ENCODE measurements at regions not wholly inside any gene's neighbourhood (a gene's known extent, or its start where the extent isn't known, plus 50 kb on each side); places are given as distances from the start of the nearest gene placed in this dataset.

DNA sequence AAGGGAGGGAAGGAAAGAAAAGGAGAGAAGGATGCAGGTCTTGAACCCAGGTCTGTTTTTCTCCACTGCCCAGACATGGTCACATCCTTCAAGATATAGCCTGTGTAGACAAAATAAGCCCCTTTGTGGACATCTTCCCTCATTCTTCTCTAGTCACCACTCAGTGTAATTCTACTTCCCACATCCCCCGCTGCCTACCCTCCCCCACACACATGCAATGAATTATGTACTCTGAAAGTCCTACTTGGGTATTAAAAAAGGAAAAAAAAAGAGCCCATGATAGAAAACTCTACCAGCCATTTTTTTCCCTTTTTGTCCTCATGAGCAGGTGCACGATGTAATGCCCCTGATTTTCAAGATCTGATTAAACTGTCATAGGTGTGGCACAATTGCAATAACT, 346.0 kb downstream of the MN1 start:
- DNase-seq, result no peak
- H3K9me3 ChIP-seq (ENCODE audit: severe bottlenecking), result peaks cover 2% of the 10 kb centered on the region
- no peaks in the 10 kb centered on the region for H3K27me3 ChIP-seq (ENCODE audit: insufficient read depth, low read depth, severe bottlenecking)
- H3K27ac ChIP-seq, result no peak overlapping the region
- no peaks in the 10 kb centered on the region for H3K36me3 ChIP-seq
- H3K4me3 ChIP-seq (ENCODE audit: low read depth, low read length), result no peak overlapping the region
- TF ChIP-seq, protein P1, sequence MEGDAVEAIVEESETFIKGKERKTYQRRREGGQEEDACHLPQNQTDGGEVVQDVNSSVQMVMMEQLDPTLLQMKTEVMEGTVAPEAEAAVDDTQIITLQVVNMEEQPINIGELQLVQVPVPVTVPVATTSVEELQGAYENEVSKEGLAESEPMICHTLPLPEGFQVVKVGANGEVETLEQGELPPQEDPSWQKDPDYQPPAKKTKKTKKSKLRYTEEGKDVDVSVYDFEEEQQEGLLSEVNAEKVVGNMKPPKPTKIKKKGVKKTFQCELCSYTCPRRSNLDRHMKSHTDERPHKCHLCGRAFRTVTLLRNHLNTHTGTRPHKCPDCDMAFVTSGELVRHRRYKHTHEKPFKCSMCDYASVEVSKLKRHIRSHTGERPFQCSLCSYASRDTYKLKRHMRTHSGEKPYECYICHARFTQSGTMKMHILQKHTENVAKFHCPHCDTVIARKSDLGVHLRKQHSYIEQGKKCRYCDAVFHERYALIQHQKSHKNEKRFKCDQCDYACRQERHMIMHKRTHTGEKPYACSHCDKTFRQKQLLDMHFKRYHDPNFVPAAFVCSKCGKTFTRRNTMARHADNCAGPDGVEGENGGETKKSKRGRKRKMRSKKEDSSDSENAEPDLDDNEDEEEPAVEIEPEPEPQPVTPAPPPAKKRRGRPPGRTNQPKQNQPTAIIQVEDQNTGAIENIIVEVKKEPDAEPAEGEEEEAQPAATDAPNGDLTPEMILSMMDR (IDR thresholded peaks at IDR 0.05; ENCODE audit: low read depth, low read length), result no peak

DNA sequence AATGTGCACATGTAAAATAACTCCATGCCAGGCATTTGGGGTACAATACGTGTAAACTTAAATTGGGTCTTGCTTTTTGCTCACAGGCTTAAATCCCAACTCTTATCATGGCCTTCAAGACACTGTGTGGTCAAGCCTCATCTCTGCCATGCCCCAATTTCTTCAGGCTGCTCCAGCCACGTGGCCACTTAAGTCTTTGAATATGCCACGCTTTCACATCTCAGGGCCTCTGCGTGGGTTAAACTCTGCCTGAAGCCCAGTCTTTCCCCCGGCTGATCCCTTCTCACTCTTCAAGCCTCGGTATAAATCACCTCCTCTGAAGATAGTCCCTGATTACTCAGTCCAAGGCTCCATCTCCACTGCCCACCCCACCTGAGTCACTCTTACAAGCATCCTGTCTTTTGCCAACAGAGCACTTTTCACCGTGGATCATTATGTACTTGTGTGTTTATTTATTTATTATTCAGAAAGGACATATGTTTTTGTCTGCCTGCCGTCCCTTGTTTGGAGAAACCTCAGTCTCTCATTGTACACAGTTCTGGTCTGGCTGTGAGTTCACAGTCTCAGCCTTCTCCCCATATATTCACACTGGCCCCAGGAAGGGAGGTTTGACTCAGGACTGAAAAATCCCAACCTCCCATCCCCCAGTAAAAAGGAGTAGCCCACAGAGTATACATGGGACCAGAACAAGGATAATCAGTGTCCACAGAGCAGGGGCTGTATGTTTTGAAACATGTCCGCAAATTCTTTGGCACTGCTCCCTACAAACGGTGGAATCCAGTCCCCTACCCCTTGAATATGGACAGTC, 344.7 kb downstream of the MN1 start:
- DNase-seq, result no peak
- Histone ChIP-seq H3K36me3 (no peaks in the 10 kb centered on the region), H3K27ac (no peak overlapping the region), H3K27me3 (ENCODE audit: insufficient read depth, low read depth, severe bottlenecking) (no peaks in the 10 kb centered on the region), H3K4me3 (ENCODE audit: low read depth, low read length) (no peak overlapping the region), H3K9me3 (ENCODE audit: severe bottlenecking) (no peaks in the 10 kb centered on the region)
- TF ChIP-seq, protein P1 (IDR thresholded peaks at IDR 0.05; ENCODE audit: low read depth, low read length), result no peak

DNA sequence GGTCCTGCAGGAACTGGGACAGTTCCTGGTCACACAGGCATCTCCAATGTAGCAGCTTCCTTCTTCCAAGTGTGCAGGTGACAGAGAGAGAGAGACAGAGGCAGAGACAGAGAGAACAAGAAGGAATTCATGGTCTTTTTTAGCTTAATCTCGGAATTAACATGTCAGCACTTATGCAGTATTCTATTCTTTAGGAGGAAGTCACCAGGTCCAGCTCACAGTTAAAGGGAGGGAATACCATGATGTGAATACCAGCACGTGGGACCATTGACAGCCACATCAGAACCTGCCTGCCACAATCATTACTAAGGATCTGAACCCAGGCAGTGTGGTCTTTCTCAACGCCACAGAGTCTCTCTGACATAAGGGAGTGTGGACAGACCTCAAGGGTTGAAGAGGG, 341.6 kb downstream of the MN1 start:
- H3K9me3 ChIP-seq (ENCODE audit: severe bottlenecking), result no peaks in the 10 kb centered on the region
- no peaks in the 10 kb centered on the region for H3K27me3 ChIP-seq (ENCODE audit: insufficient read depth, low read depth, severe bottlenecking)
- H3K4me3 ChIP-seq (ENCODE audit: low read depth, low read length), result no peak overlapping the region

DNA sequence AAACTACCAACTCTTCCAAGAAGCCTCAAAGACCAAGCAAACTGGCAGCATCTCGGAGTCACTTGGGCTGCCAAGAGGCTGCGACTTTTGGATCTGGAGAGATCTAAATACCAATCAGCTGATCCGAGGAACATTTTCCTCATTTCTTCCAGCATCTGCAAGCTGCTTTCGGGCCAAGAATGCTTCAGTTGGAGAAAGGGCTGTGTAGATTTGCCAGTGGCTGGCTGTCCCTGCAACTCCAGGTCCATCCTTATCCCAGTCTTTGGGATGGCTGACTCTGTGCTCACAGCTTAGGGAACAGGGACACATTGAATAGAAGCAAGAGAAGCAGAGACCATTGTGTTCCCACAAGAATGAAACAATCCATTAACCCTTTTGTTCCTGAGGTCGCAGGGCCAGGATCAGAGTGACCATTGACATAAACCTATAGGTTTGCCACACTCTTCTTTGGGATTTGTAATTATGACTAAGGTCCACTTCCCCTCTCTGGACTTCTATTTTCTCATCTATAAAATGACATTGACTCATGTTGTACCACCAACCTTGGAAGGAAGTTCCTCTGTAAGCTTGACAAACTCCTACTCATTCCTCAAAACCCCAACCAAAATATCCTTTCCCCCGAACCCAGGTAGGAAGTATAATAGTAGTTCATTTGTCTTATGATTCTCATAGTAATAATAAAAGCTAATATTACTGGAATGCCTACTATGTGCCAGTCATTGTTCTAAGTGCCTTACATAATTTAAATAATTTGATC, 340.8 kb downstream of the MN1 start:
- H3K27me3 ChIP-seq (ENCODE audit: insufficient read depth, low read depth, severe bottlenecking), result no peaks in the 10 kb centered on the region
- TF ChIP-seq, protein P1 (IDR thresholded peaks at IDR 0.05; ENCODE audit: low read depth, low read length), result no peak
- DNase-seq, result no peak
- no peaks in the 10 kb centered on the region for H3K9me3 ChIP-seq (ENCODE audit: severe bottlenecking)
- H3K27ac ChIP-seq, result no peak overlapping the region
- no peak overlapping the region for H3K4me3 ChIP-seq (ENCODE audit: low read depth, low read length)
- H3K36me3 ChIP-seq, result no peaks in the 10 kb centered on the region

More for the DNA sequence above, 341.6 kb downstream of the MN1 start:
- no peaks in the 10 kb centered on the region for H3K36me3 ChIP-seq
- TF ChIP-seq, protein P1 (IDR thresholded peaks at IDR 0.05; ENCODE audit: low read depth, low read length), result no peak
- no peak overlapping the region for H3K27ac ChIP-seq
- no peak for DNase-seq

DNA sequence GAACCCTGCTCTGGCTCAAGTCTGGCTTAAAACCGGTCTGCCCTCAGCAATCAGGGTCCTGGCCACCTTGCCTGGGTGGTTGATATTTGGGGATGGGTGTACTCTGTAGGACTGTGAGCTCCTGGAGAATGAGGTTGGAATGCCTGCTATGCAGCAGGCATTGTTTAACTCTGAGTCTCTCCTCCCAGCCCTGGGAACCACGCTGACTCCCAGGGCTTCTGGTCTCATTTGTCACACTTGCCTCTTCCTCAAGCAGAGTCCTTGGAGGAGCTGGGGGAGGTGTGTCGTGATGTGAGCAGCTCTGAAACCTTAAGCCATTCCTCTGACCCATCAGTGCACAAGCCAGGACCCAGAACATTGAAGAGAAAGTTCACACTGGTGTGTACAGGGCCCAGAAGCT, 340.1 kb downstream of the MN1 start:
- TF ChIP-seq, protein P1 (IDR thresholded peaks at IDR 0.05; ENCODE audit: low read depth, low read length), result no peak
- DNase-seq, result no peak
- H3K9me3 ChIP-seq (ENCODE audit: severe bottlenecking), result no peaks in the 10 kb centered on the region
- no peak overlapping the region for H3K27ac ChIP-seq
- no peaks in the 10 kb centered on the region for H3K36me3 ChIP-seq
- no peaks in the 10 kb centered on the region for H3K27me3 ChIP-seq (ENCODE audit: insufficient read depth, low read depth, severe bottlenecking)
- H3K4me3 ChIP-seq (ENCODE audit: low read depth, low read length), result no peak overlapping the region
